Choroid plexus epithelial cell (primary cell): ENCODE measurements at regions not wholly inside any gene's neighbourhood (a gene's known extent, or its start where the extent isn't known, plus 50 kb on each side); places are given as distances from the start of the nearest gene placed in this dataset.

Experiments
- DNase-seq: peaks from one replicate; pipeline ENCODE4 v3.0.0-alpha.2; 2010; ENCODE audit warnings: low read depth
- H3K4me3 ChIP-seq: 2 replicates; pipeline ENCODE4 v1.5.1; 2011; ENCODE audit warnings: low read depth, mild to moderate bottlenecking, control low read depth, low read length, moderate library complexity
- TF ChIP-seq, protein P1 (sequence below): conservative IDR thresholded peaks from 2 replicates; pipeline ENCODE4 v1.5.1; 2011; ENCODE audit warnings: low read depth, mild to moderate bottlenecking, control low read depth, inconsistent platforms, low read length, moderate library complexity

DNA sequence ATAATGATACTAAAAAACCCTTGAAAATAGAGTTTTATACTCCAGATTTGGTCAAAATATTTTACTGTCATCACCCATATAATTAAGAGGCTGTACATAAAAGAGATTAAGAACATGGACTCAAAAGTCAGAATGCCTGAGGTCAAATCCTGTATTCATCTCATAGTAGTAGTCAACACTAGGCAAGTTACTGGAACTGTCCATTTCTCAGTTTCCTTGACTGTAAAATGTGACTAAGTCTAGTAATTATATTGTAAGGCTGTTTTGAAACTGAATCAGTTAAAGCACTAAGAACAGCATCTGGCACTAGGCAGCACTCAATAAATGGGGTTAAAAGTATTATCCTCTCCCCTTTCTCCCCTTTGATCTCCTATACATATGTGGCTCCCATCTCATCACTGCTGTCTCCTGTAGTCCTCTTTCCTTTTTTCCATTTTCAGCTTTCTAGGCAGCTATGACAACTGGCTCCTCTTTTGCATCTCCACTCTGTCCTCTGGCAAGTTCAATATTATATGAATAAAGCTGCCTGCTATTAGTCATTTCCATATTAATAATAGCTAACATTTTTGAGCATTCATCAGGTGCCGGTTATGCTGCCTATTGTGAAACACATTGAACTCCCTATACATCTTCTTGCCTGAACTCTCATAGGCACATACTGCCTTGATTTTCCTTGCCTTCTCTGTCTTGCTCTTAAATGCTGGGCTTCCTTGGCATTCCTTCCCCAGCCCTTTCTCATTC lies 185.8 kb upstream of the NREP start:
- DNase-seq: peak; percentile 58
- no peak overlapping the region for H3K4me3 ChIP-seq
- TF ChIP-seq, protein P1, sequence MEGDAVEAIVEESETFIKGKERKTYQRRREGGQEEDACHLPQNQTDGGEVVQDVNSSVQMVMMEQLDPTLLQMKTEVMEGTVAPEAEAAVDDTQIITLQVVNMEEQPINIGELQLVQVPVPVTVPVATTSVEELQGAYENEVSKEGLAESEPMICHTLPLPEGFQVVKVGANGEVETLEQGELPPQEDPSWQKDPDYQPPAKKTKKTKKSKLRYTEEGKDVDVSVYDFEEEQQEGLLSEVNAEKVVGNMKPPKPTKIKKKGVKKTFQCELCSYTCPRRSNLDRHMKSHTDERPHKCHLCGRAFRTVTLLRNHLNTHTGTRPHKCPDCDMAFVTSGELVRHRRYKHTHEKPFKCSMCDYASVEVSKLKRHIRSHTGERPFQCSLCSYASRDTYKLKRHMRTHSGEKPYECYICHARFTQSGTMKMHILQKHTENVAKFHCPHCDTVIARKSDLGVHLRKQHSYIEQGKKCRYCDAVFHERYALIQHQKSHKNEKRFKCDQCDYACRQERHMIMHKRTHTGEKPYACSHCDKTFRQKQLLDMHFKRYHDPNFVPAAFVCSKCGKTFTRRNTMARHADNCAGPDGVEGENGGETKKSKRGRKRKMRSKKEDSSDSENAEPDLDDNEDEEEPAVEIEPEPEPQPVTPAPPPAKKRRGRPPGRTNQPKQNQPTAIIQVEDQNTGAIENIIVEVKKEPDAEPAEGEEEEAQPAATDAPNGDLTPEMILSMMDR: no peak

DNA sequence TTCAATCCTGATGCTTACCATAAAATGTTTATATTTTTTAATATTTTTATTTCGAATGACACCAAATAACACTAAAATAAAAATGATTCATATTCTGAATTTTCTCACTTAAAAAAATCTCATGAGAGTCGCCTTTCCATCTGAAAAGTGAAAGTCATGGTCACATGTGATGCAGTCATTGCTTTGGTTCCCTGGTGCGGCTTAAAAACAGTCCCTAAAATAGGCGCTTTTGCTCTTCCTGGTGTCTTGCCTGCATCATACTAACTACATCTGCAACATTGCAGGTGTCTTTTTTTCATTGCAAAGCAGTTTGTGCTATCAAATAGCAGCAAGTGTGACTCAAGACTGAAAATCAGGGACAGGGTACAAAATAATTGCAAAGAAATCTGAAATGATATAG lies 185.2 kb upstream of the NREP start:
- no peak overlapping the region for H3K4me3 ChIP-seq
- TF ChIP-seq, protein P1: no peak
- no peak for DNase-seq

DNA sequence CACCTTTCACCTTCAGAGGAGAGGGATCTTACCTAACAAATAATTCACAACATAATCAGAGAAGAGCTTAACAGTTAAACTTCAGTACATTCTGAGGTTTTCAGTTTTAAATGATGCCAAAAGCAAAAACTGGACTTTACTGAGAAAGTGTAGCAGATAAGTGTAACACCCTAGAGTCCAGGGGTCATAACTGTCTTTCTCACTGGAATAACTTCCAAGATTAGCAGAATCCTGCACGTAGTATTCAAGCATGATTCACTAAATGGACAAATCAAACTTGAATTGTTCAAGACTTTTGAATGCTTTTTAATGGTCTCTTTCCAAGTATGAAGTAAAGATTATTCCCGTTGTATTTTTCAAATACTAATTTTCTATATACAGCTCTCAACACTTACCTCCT lies 180.1 kb upstream of the NREP start:
- TF ChIP-seq, protein P1: no peak
- no peak overlapping the region for H3K4me3 ChIP-seq
- DNase-seq: no peak

DNA sequence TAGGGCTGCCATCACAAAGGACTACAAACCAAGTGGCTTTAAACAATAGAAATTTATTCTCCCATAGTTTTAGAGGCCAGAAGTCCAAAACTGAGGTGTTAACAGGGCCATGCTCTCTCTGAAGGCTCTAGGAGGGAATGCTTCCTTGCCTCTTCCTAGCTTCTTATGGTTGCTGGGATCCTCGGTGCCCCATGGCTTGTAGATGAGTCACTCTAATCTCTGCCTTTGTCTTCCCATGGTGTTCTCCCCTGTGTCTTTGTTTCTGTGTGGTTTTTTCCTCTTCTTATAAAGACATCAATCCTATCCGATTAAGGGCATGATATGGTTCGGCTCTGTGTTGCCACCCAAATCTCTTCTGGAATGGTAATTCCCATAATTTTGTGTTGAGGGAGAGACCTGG lies 178.8 kb upstream of the NREP start:
- H3K4me3 ChIP-seq: no peak overlapping the region
- TF ChIP-seq, protein P1: no peak
- DNase-seq: no peak

DNA sequence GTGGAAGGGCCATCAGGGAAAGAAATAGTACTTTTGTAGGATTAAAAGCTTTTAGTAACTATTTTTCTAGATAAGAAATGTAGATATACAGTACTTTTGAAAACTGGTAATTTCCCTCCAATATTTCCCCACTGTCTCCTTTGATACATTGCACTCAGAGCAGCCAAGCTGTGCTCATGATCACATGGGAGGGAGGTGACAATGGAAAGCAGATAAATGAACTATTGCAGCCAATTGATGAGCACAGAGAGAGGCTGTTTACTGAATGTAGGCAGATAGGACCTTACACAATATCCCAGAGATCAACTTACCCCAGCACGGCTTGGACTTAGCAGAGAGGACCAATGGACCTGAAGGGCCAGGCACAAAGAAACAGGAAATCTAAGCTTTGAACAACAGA lies 178.0 kb upstream of the NREP start:
- TF ChIP-seq, protein P1: no peak
- peak; percentile 29 for DNase-seq
- no peak overlapping the region for H3K4me3 ChIP-seq

DNA sequence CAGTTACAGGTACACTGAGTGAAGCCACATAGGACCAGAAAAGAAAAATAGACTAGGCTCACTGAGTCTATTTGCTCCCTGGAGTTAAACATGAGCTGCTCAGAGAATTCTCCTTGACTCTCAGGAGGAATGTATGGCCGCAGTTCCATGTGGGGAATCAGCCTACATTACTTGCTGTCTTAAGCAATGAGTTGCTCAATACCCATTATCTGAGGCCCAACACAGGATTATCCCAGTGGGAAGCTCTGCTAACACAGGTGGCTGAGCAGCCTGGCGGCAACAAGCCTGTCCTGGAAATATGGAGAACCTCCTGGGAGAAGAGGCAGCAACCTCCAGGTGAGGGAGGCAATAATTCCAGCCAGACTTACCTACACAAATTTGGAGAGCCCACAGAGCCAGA lies 177.5 kb upstream of the NREP start:
- peak; percentile 38 for DNase-seq
- no peak overlapping the region for H3K4me3 ChIP-seq
- TF ChIP-seq, protein P1: no peak

DNA sequence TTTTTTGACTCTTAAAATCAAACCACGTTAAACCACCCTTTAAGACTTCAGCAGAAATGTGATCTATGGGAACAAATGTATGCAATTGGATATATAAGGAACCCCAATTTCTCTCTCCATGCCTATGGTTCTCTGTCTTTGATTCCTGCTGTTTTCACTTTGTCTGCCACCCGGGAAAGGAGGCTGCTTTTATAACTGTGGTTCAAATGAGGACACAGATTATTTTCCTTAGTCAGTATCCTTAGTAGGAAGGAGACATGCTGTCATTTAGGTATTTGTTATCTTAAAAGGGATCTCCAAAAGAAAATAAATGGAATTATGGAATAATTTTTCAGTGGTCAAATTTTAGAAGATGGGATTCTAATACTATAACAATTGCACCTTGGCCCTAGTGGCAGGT lies 176.1 kb upstream of the NREP start:
- DNase-seq: no peak
- TF ChIP-seq, protein P1: no peak
- no peak overlapping the region for H3K4me3 ChIP-seq
